Thyroid gland (tissue), 4 donors: ENCODE measurements at regions not wholly inside any gene's neighbourhood (a gene's known extent, or its start where the extent isn't known, plus 50 kb on each side); places are given as distances from the start of the nearest gene placed in this dataset.

Experiments used
- CTCF ChIP-seq, 6 experiments: fragments of 200-600 bp in 3 of 6; fragments of 450-650 bp in 3 of 6; sonication (generic) in 3 of 6; IDR thresholded peaks; one replicate each; pipeline ENCODE4 v1.5.1; 2016 to 2019; ENCODE audit warnings: antibody characterized with exemption in 6 of 6, mild to moderate bottlenecking in 2 of 6, inconsistent platforms in 1 of 6, moderate library complexity in 1 of 6
- POLR2A ChIP-seq, 2 donors: fragments of 450-650 bp; IDR thresholded peaks; one replicate each; pipeline ENCODE4 v1.6.1; 2017; ENCODE audit warnings: antibody characterized with exemption in 2 of 2, mild to moderate bottlenecking in 2 of 2, moderate library complexity in 1 of 2

GRCh38 chr16:55929181-55929580 lies 54.0 kb upstream of the CES5A start:
- no peak for TF ChIP-seq CTCF (IDR thresholded peaks at IDR 0.05)
- TF ChIP-seq POLR2A (IDR thresholded peaks at IDR 0.05) = no peak
